HG03565 (cell line): ENCODE measurements at regions not wholly inside any gene's neighbourhood (a gene's known extent, or its start where the extent isn't known, plus 50 kb on each side); places are given as distances from the start of the nearest gene placed in this dataset.

ENCODE experiments used
- ATAC-seq: cut with Tn5 transposase; IDR thresholded peaks from one replicate; pipeline ENCODE4 v1.9.1; 2021; ENCODE audit warnings: mild to moderate bottlenecking, moderate library complexity; ENCODE audit not compliant: unreplicated experiment

DNA sequence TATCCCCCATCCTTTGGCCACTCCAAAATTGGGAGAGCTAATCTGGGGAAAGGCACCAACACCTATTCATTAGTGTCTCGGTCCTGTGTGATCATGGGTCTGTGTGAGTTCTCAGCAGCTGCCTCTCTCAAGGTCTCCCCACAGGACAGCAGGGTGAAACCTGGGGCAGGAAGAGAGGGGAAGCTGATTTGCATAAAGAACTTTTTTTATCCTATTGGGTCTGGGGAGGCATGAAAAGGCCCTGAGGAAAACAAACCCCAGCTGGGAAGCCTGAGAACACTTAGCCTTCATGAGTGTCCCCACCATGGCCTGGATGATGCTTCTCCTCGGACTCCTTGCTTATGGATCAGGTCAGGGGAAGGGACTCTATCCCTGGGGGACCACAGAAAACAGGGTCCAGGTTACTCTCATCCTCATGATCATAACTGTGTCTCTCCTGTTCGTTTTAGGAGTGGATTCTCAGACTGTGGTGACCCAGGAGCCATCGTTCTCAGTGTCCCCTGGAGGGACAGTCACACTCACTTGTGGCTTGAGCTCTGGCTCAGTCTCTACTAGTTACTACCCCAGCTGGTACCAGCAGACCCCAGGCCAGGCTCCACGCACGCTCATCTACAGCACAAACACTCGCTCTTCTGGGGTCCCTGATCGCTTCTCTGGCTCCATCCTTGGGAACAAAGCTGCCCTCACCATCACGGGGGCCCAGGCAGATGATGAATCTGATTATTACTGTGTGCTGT, 116.0 kb upstream of the TOP3B start:
- ATAC-seq = no peak

DNA sequence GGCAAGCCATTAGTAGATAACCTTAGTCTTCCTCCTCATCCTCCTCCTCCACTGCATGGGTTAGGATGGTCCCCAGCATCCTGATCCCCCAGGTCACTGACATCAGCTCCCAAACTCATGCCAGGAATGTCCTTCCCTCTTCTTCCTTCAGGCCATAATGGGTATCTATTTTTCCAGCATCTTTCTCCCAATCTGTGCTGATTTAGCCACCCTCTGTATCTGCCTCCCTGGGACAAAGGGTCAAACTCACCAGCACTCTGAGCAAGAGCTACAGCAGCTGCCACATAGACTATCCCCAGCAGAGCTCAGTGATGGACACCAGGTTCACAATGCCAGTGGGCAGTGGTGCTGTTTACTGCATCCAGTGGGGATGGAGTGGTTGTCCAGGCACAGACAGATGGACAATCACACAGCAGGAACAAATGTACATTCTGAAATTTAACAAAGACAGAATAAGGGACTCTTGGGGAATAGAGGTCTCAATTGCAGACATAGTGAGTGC, 115.2 kb upstream of the TOP3B start:
- ATAC-seq = no peak

DNA sequence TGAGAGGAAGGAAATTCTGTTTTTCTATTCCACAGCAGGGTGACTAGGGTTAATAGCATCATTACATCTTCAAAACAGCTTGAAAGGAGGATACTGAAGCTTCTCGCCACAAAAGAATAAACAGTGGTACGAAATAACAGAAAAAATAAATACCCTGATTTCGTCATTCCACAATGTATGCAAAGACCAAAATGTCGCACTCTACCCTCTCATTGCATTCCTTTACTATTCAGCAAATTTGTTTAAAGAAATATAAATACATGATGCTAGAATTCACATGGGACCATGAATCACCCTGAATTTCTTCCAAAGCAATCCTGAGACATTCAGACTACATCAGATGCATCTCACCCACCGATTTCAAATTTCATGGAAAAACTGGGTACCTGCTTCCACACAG, 112.3 kb upstream of the TOP3B start:
- ATAC-seq = no peak

DNA sequence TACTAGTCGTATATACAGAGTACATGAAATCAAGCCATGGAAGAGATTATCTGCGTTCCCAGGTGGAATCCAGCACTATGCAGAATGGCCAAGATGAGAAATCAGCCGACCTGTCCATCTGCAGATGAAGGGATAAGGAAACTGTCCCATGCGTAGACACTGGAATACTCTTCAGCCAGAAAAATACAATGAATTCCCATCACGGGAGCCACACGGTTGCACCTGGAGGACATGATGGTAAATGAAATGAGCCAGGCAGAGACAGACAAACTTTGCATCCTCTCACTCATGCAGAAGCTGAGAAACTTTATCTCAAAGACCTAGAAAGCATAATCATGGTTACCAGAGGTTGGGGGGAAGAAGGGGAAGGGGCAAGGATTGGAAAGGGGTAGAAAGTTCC, 111.9 kb upstream of the TOP3B start:
- ATAC-seq = no peak

DNA sequence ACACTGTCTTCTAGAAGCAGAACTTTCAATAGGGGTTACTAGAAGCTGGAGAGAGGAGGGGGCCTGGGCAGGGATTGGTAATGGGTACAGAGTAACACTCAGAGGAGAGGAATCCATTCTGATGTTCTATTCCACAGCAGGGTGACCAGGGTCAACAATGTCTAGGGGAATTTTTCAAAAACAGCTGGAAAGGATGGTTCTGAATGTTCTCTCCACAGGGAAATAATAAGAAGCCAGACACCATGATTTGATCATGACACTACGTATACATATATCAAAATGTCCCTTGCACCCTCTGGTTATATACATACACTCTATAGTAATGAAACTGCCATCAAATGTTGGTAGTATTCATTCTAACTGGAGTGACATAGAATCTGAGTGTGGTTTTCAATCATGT, 111.2 kb upstream of the TOP3B start:
- no peak for ATAC-seq

DNA sequence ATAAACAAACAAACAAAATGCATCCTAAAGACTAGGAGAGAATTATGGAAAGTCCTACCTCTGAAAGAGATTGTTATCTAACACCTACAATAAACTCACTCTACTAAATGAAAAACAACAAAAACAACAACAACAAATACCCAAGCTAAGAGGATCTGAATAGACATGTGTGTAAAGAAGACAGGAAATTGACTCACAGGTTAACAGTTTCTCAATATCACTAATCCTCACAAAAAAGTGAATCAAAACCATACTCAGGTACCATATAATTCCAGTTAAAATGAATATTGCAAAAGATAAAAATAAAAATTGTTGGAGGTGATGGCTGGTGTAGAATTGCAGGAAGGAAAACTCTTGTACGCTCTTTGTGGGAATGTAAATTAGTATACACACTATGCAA, 110.4 kb upstream of the TOP3B start:
- ATAC-seq = no peak

DNA sequence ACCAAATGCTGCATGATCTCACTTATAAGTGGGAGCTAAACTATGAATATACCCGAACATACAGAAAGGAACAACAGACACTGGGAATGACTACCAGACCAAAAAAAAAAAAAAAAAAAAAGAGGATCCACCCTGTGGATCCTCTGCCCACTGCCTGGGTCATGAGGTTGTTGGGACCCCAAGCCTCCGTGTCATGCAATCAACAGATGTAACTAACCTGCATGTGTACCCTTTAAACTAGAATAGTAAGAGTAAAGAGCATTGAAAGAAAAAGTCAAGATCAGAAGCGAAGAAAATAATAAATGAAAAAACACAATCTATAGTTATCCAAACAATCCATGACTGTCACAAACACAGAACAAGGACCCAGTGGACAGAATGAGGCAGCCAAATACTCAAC, 109.5 kb upstream of the TOP3B start:
- ATAC-seq = no peak

DNA sequence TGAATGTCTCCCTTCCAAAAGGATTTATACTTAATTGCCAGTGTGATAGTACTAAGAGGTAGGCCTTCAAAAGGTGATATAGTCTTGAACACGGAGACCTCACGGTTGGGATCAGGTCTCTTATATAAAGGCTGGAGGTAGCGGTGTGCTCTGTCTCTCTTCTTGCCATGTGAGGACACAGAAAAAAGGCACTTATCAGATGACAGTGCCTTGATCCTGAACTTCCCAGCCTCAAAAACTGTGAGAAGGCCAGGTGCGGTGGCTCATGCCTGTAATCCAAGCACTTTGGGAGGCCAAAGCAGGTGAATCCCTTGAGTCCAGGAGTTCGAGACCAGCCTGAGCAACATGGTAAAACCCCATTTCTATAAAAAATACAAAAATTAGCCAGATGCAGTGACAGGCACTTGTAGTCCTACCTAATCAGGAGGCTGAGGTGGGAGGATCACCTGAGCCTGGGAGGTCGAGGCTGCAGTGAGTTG, 108.9 kb upstream of the TOP3B start:
- ATAC-seq = no peak

DNA sequence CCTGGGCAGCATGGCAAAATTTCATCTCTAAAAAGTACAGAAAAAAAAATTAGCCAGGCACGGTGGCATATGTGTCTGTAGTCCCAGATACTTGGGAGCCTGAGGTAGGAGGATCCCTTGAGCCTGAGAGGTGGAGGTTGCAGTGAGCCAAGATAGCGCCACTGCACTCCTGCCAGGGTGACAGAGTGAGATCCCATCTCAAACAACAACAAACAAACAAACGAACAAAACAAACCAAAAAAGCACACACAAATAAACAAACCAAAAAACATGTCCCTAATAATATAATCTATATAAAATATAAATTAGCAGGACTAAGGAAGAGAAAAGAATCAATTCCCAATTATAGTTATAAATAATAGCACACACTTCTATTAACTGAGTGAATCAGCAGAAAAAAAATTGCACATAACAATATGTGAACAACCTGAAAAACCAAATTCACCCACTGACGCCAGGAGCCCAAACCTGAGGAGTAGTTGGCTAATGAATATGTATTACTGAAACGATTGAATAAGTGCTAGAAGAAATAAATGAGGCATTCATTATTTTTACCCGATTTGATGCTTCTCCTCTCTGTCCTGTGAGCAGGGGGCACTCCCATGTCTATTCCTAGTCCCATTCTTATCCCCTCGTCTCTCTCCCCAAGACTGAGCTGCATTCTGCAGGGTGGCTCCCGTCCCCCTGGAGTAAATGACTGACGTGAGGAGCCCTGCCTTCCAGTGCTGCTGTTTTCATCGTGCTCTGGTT, 108.2 kb upstream of the TOP3B start:
- no peak for ATAC-seq

DNA sequence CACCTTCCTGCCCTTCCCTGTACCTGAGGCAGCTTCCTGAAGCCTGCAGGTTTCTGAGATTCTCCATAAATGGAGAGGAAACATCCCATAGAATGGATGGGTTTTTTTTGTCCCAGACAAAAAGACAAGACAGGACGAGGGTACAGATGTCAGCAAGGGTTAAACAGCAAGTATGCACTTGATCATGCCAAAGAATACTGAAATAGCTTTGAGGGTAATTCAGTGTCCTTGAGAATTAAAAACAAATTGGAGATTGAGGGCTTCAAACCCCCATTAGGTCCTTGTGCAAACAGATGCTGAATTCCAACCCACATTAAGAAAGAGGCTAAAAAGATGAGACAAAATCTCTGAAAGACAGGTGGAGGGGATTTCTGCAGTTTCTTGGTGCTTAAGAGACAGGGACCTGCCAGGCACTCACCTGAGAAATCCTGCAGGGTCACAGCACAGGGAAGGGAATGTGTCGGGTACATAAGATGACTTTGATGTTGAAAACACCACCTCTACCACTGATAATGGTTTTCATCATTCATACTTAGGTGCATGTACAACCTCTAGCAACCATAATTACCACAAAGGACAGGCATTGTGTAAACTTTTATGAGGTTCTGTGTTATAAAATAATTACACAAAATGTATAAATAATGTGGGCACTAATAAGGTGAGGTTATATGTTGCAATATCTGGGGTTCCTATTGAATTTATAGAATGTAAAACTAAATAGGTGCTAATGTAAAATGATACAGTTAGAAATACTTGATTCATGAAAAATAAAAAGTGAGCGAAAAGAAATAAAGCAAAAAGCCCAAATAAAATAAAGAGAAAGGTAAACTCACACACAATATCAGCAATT, 107.1 kb upstream of the TOP3B start:
- ATAC-seq = no peak

DNA sequence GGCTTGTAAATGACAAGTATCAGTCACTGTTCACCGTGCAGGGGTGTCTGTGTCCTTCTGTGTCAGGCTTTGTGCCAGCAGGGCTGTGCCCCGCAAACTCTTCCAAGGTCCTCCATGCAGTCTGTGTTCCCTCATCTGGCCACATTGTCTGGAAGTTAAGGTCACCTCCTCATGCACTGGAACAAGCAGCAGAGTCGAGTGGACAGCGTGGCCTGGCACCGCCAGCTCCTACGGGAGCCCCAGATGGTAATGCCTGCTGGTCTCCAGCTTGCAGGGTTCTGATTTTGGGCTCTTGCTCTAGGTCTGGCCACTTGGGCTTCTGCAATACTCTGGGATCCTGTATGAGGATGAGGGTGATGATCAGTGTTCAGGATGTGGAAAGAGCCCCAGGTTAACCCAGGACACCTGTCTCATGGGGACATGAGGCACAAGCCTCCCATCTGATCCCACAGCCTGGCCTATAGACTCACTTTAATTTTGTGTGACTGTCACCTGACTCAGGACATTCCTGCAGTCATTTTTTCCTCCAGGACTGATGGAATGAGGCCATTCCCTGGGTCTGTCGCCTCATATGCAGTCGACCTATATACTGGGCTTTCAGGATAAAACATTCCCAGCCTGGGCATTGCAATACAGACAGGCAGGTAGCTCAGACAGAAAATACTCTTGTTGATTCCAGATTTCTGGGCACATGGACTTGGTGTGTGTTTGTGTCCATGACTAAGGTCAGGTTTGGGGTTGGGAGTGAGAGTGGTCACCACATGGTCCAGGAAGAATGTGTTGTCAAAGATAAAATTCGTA, 106.3 kb upstream of the TOP3B start:
- ATAC-seq = no peak

DNA sequence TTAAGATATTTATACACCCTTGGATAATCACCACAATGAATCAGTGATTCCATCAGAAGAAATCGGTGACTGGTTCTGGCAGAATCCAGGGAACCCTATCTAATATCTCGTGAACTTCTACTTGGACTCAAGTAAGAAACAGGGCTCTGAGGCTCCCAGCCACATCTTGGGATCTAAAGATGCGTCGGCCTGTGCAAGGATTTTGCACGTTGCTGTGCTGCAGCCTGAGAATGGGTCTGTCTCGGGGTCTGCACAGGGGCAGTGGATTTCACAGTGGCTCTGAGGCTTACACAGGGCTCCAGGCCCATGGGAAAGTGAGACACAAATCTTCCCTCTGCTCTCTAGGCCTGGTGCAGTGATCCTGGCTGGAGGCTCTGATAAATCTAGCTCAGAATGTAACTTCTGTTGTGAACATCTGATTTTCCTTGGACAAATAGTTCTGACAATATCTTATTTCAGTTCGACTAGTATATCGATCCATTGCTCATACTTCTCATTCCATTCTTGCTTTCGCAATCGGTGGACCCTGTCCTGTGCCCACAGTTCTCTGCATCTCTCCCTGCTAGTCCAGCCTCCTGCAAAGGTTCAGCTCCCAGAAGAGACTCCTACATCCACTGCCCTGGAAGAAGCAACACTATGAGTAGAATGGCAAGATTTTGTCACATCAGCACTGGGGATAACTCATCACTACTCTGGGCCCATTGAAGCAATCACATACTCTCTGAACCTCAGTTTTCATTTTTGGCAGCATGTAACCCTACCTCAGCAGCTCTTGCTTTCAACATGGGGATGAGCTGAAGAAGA, 105.5 kb upstream of the TOP3B start:
- no peak for ATAC-seq

DNA sequence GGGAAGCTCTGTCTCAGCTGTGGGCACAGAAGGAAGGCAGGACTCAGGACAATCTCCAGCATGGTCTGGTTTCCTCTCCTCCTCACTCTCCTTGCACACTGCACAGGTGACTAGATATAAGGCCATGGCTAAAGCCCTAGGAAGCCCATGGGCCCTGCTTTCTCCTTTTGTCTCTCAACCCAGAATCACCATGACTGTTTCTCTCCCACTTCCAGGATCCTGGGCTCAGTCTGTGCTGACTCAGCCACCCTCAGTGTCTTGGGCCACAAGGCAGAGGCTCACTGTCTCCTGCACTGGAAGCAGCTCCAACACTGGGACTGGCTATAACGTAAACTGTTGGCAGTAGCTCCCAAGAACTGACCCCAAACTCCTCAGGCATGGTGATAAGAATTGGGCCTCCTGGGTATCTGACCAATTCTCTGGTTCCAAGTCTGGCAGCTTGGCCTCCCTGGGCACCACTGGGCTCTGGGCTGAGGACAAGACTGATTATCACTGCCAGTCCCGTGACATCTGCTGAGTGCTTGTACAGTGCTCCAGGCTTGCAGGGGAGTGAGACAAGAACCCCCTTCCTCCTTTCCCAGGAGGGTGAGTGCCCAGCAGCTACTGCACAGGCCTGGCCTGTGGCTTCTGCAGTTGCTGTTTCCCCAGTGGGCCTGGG, 104.0 kb upstream of the TOP3B start:
- ATAC-seq = no peak

DNA sequence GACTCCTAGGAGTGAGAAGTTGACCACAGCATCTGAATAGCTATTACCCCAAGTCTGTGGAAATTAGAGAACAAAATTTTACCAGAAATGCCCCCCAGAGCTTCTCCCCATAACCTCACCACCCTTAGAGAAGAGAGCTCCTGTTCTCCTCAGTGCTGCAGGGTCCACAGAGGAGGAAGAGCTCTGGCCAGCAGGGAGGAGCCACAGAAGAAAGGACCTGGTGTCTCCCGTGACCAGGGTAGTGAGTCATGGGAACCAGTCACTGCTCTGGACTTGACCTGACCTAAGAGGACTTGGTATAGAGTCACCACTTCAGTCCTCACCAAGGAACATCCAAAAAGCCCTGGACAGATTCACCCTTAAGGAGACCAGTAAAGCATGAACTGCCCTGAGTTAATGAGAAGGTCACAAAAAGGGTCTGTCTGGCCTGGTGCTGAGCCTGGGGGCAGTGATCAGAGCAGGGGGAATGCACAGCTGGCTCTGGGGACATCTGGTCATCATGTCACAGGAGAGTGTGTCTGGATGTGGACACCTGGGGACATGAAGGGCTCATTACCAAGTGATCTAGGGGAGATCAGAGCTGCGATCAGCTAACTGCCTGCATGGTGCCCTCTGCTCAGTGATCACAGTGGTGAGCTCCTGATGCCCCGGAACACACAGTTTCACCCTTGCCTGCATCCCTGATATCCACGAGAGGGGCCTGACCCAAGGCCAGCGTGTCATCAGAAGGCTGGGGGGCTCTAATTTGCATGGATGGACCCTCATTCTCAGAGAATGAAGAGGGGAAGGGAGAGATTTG, 103.3 kb upstream of the TOP3B start:
- no peak for ATAC-seq

DNA sequence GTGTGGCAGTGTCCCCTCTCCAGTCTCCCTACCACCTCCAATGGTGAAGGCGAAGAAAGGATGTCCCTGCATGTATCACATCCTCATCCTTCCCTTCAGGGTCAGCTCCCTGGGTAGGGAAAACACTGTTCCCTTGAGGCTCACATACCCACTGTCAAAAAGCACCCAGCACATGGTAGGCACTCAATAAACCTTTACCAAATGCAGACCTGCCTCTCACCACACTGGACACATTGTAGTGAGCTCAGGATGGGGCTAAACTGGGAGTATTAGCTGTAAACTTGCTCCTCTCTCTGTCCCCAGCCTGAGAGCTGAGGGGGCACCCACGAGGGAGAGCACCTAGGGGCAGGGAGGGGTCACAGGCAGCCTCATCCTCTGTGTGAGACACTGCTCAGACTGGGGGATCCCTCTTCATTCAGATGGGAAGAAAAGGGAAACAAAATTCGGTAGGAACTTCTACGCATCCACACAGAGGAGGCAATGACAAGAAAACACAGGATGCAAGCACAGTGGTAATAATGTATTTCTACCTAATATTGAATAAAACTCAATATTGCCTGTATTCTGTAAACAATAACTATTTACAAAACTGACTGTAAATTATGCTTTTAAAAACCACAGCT, 101.6 kb upstream of the TOP3B start:
- no peak for ATAC-seq

DNA sequence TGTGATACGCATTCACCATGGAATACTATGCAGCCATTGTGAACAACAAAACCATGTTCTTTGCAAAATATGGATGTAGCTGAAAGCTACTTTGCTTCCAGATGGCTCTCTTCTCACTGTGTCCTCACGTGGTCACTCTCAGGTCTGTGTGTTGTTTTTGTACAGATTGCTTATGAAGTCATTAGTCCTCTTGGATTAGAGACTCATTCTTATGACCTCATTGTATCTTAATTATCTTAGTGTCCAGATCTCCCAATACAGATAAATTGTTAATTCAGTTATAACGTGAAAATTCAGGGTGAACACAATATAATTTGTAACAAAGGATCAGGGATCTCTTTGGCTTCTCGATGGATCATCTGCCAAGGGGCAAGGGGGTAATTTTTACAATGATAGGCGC, 100.4 kb upstream of the TOP3B start:
- ATAC-seq = no peak

DNA sequence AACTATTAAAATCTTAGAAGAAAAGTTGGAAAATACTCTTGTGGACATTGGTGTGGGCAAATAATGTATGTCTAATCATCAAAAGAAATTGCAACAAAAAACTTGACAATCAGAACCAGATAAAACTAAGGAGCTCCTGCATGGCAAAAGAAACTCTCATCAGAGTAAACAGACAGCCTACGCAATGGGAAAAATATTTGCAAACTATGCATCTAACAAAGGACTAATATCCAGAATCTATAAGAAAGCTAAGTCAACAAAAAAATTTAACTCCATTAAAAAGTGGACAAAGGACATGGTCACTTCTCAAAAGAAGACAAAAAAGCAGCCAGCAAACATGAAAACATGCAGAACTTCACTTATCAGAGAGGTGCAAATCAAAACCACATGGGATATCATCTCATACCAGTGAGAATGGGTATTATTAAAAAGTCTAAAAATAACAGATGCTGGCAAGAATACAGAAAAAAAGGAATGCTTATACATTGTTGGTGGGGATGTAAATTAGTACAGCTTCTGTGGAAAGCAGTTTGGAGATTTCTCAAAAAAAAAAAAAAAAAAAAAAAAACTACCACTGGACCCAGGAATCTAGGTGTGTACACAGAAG, 99.7 kb upstream of the TOP3B start:
- ATAC-seq = no peak

DNA sequence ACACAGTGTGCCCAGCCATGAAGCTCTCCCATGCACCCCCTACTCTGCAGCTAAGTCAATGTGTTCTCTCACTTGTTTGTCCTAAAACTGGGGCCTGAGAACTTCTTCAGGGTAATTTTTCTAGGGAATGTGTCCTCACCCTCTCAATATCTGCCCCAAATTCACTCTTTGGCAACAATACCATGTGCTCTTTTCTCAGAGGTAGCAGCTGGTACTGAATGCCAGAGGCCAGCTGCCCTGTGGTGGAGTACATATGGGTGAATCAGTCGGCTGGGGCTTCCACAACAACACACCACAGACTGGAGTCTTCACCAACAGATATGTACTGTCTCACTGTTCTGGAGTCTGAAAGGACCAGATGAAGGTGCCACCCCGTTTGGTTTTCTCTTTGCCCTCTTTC, 97.7 kb upstream of the TOP3B start:
- ATAC-seq = no peak
